Testis (tissue), 2 donors: ENCODE measurements at regions not wholly inside any gene's neighbourhood (a gene's known extent, or its start where the extent isn't known, plus 50 kb on each side); places are given as distances from the start of the nearest gene placed in this dataset.

ENCODE experiments used
- POLR2A ChIP-seq: fragments of 450-650 bp; IDR thresholded peaks from one replicate; pipeline ENCODE4 v1.6.1; 2017; ENCODE audit warnings: antibody characterized with exemption, mild to moderate bottlenecking, moderate library complexity
- TF ChIP-seq, protein P1 (sequence below), 3 experiments: fragments of 450-650 bp in 2 of 3; fragments of 200-600 bp in 1 of 3; sonication (generic) in 1 of 3; IDR thresholded peaks; one replicate each; pipeline ENCODE4 v1.5.1; 2016 to 2019; ENCODE audit warnings: antibody characterized with exemption in 3 of 3, mild to moderate bottlenecking in 2 of 3, moderate library complexity in 1 of 3

- TF ChIP-seq, protein P1, sequence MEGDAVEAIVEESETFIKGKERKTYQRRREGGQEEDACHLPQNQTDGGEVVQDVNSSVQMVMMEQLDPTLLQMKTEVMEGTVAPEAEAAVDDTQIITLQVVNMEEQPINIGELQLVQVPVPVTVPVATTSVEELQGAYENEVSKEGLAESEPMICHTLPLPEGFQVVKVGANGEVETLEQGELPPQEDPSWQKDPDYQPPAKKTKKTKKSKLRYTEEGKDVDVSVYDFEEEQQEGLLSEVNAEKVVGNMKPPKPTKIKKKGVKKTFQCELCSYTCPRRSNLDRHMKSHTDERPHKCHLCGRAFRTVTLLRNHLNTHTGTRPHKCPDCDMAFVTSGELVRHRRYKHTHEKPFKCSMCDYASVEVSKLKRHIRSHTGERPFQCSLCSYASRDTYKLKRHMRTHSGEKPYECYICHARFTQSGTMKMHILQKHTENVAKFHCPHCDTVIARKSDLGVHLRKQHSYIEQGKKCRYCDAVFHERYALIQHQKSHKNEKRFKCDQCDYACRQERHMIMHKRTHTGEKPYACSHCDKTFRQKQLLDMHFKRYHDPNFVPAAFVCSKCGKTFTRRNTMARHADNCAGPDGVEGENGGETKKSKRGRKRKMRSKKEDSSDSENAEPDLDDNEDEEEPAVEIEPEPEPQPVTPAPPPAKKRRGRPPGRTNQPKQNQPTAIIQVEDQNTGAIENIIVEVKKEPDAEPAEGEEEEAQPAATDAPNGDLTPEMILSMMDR (IDR thresholded peaks at IDR 0.05), result no peak
- no peak for TF ChIP-seq POLR2A
Observed at GRCh38 chr7:79789584-79790345, 336.3 kb upstream of the MAGI2 start.
